ENCODE measurements at regions not wholly inside any gene's neighbourhood (a gene's known extent, or its start where the extent isn't known, plus 50 kb on each side); places are given as distances from the start of the nearest gene placed in this dataset.
"Not testable (repeated sequence)": the region's sequence is repeated elsewhere in the genome, so short reads cannot be mapped to it uniquely, and the experiment has no call there.

DNA sequence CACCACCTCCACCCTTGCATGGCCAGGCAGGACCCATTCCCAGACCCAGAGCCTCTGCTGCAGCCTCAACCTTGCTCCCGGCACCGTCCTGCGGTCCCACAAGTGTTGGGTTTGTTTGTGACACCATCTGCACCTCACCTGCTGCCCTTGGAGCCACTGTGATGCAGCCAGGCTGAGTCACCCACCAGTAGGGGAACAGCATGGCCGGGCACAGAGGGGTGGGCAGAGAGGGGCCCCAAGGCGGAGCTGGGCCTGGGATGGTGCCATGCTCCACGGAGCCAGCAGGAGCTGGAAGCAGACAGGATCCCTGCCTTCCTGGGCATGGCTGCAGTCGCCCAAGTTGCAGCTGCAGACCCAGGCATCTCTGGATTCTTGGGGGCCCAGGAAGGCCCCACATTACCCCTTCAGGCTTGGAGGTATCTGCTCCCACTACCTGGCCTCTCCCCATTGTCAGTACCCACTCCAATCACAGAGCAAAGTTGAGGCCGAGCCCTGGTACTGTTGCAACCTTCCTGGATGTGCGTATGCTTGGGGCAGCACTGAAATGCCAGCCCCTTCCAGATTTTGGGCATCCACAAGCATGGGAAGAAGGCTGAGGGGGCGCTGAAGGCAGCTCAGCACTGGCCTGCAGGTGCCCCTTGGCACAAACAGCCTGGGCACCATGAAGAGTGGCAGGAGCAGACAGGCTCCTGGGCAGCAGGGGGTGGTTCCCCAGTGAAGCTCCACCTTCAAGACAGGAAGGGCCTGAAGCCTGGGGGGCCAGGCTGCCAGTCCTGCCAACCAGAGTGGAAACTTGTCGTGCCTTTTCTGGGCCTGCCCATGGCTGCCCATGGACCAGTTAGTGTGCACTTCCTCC is 172.8 kb downstream of the MATN1 start:
- no peak for DNase-seq (ENCODE audit: low read depth, low spot score)
- Histone ChIP-seq H3K36me3 (ENCODE audit: control insufficient read depth in 2 of 2, extremely low read depth in 1 of 2, insufficient read depth in 2 of 2, low read length in 2 of 2) (no peaks in the 10 kb centered on the region), H3K4me1 (ENCODE audit: control insufficient read depth, extremely low read depth, insufficient read depth, low read length) (no peaks in the 10 kb centered on the region), H3K4me3 (ENCODE audit: control insufficient read depth in 2 of 3, extremely low read depth in 1 of 3, insufficient read depth in 2 of 3, low read depth in 1 of 3, low read length in 3 of 3) (no peak overlapping the region), H3K79me2 (ENCODE audit: control insufficient read depth, insufficient read depth, low read length) (no peaks in the 10 kb centered on the region), H3K27me3 (ENCODE audit: control insufficient read depth, extremely low read depth, insufficient read depth, low read length) (no peaks in the 10 kb centered on the region), H3K27ac (ENCODE audit: control insufficient read depth, insufficient read depth, low read length) (no peak overlapping the region), H3K9me3 (ENCODE audit: control insufficient read depth, low read depth, low read length) (no peaks in the 10 kb centered on the region), H3K4me2 (ENCODE audit: control insufficient read depth, extremely low read depth, insufficient read depth, low read depth, low read length) (no peak overlapping the region), H3K9ac (ENCODE audit: control insufficient read depth, extremely low read depth, insufficient read depth, low read length) (no peak overlapping the region), H4K20me1 (ENCODE audit: control insufficient read depth, extremely low read depth, insufficient read depth, low read length) (no peaks in the 10 kb centered on the region), H3K9me1 (ENCODE audit: control insufficient read depth, extremely low read depth, insufficient read depth, low read length) (no peaks in the 10 kb centered on the region), H2AFZ (ENCODE audit: control insufficient read depth, low read length) (no peak overlapping the region)
- dilution Hi-C loops (cut with MboI; ENCODE audit: extremely low pct_ligation_motif_present, low sequenced_read_pairs) = no loop called here
- no peak for TF ChIP-seq EZH2 (IDR thresholded peaks at IDR 0.05; ENCODE audit: low read length)
- TF ChIP-seq, protein P1, sequence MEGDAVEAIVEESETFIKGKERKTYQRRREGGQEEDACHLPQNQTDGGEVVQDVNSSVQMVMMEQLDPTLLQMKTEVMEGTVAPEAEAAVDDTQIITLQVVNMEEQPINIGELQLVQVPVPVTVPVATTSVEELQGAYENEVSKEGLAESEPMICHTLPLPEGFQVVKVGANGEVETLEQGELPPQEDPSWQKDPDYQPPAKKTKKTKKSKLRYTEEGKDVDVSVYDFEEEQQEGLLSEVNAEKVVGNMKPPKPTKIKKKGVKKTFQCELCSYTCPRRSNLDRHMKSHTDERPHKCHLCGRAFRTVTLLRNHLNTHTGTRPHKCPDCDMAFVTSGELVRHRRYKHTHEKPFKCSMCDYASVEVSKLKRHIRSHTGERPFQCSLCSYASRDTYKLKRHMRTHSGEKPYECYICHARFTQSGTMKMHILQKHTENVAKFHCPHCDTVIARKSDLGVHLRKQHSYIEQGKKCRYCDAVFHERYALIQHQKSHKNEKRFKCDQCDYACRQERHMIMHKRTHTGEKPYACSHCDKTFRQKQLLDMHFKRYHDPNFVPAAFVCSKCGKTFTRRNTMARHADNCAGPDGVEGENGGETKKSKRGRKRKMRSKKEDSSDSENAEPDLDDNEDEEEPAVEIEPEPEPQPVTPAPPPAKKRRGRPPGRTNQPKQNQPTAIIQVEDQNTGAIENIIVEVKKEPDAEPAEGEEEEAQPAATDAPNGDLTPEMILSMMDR (optimal IDR thresholded peaks at IDR 0.05 in 1 of 3, IDR thresholded peaks at IDR 0.05 in 1 of 3, conservative IDR thresholded peaks at IDR 0.05 in 1 of 3; ENCODE audit: extremely low read depth in 1 of 3, insufficient read depth in 2 of 3, low read length in 3 of 3) = no peak
- FAIRE-seq = no peak

DNA sequence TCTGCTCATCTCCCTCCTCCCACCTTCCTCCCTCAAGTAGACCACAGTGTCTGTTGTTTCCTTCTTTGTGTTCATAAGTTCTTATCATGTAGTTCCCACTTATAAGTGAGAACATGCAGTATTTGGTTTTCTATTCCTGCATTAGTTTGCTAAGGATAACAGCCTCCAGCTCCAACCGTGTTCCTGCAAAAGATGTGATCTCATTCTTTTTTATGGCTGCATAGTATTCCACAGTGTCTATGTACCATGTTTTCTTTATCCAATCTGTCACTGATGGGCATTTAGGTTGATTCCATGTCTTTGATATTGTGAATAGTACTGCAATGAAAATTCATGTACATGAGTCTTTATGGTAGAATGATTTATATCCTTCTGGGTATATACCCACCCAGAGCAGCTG is 173.5 kb downstream of the MATN1 start:
- H3K4me2 ChIP-seq (ENCODE audit: control insufficient read depth, extremely low read depth, insufficient read depth, low read depth, low read length); DNase-seq (ENCODE audit: low read depth, low spot score); H3K36me3 ChIP-seq (ENCODE audit: control insufficient read depth in 2 of 2, extremely low read depth in 1 of 2, insufficient read depth in 2 of 2, low read length in 2 of 2); H2AFZ ChIP-seq (ENCODE audit: control insufficient read depth, low read length); H3K27me3 ChIP-seq (ENCODE audit: control insufficient read depth, extremely low read depth, insufficient read depth, low read length); FAIRE-seq; H4K20me1 ChIP-seq (ENCODE audit: control insufficient read depth, extremely low read depth, insufficient read depth, low read length); H3K4me1 ChIP-seq (ENCODE audit: control insufficient read depth, extremely low read depth, insufficient read depth, low read length); H3K9me1 ChIP-seq (ENCODE audit: control insufficient read depth, extremely low read depth, insufficient read depth, low read length); H3K79me2 ChIP-seq (ENCODE audit: control insufficient read depth, insufficient read depth, low read length); H3K9ac ChIP-seq (ENCODE audit: control insufficient read depth, extremely low read depth, insufficient read depth, low read length); H3K9me3 ChIP-seq (ENCODE audit: control insufficient read depth, low read depth, low read length); dilution Hi-C loops (cut with MboI; ENCODE audit: extremely low pct_ligation_motif_present, low sequenced_read_pairs); H3K4me3 ChIP-seq (ENCODE audit: control insufficient read depth in 2 of 3, extremely low read depth in 1 of 3, insufficient read depth in 2 of 3, low read depth in 1 of 3, low read length in 3 of 3); H3K27ac ChIP-seq (ENCODE audit: control insufficient read depth, insufficient read depth, low read length): not testable (repeated sequence)

DNA sequence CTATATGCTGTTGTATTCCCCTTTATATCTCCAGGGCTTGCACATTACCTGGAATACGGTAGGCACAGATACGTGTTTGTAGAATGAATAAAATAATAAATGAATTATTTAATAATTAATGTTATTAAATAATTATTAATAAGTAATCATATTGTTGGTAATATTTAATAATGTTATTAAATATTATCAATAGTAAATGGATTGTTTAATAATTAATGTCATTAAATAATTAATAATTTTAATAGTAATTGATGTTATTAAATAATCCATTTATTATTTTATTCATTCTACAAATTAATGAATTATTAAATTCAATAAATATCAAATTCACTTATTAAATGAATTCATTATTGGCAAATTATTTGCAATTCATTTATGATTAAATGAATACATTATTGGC is 175.1 kb downstream of the MATN1 start:
- Histone ChIP-seq H3K36me3 (ENCODE audit: control insufficient read depth in 2 of 2, extremely low read depth in 1 of 2, insufficient read depth in 2 of 2, low read length in 2 of 2) (no peaks in the 10 kb centered on the region), H3K79me2 (ENCODE audit: control insufficient read depth, insufficient read depth, low read length) (no peaks in the 10 kb centered on the region), H3K9me1 (ENCODE audit: control insufficient read depth, extremely low read depth, insufficient read depth, low read length) (no peaks in the 10 kb centered on the region), H3K9me3 (ENCODE audit: control insufficient read depth, low read depth, low read length) (no peaks in the 10 kb centered on the region), H3K9ac (ENCODE audit: control insufficient read depth, extremely low read depth, insufficient read depth, low read length) (no peak overlapping the region), H3K4me2 (ENCODE audit: control insufficient read depth, extremely low read depth, insufficient read depth, low read depth, low read length) (no peak overlapping the region), H4K20me1 (ENCODE audit: control insufficient read depth, extremely low read depth, insufficient read depth, low read length) (no peaks in the 10 kb centered on the region), H3K4me3 (ENCODE audit: control insufficient read depth in 2 of 3, extremely low read depth in 1 of 3, insufficient read depth in 2 of 3, low read depth in 1 of 3, low read length in 3 of 3) (no peak overlapping the region), H2AFZ (ENCODE audit: control insufficient read depth, low read length) (no peak overlapping the region), H3K27ac (ENCODE audit: control insufficient read depth, insufficient read depth, low read length) (no peak overlapping the region), H3K27me3 (ENCODE audit: control insufficient read depth, extremely low read depth, insufficient read depth, low read length) (no peaks in the 10 kb centered on the region), H3K4me1 (ENCODE audit: control insufficient read depth, extremely low read depth, insufficient read depth, low read length) (no peaks in the 10 kb centered on the region)
- FAIRE-seq (no peak), DNase-seq (ENCODE audit: low read depth, low spot score) (no peak)
- dilution Hi-C loops (cut with MboI; ENCODE audit: extremely low pct_ligation_motif_present, low sequenced_read_pairs) = no loop called here
- TF ChIP-seq, protein P1 (optimal IDR thresholded peaks at IDR 0.05 in 1 of 3, IDR thresholded peaks at IDR 0.05 in 1 of 3, conservative IDR thresholded peaks at IDR 0.05 in 1 of 3; ENCODE audit: extremely low read depth in 1 of 3, insufficient read depth in 2 of 3, low read length in 3 of 3) = no peak
- TF ChIP-seq EZH2 (IDR thresholded peaks at IDR 0.05; ENCODE audit: low read length) = no peak

DNA sequence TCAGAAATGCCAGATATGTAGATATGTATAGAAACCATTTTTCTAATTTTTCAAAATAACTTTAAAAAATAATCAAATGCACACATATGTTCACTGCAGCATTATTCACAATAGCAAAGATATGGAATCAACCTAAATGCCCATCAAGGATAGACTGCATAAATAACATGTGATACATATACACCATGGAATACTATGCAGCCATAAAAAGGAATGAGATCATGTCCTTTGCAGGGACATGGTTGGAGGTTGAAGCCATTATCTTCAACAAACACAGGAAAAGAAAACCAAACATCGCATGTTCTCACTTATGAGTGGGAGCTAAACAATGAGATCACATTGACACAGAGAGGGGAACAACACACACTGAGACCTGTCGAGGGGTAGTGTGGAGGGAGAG is 176.1 kb downstream of the MATN1 start:
- H3K27me3 ChIP-seq (ENCODE audit: control insufficient read depth, extremely low read depth, insufficient read depth, low read length); dilution Hi-C loops (cut with MboI; ENCODE audit: extremely low pct_ligation_motif_present, low sequenced_read_pairs); H3K9me1 ChIP-seq (ENCODE audit: control insufficient read depth, extremely low read depth, insufficient read depth, low read length); H3K79me2 ChIP-seq (ENCODE audit: control insufficient read depth, insufficient read depth, low read length); H3K36me3 ChIP-seq (ENCODE audit: control insufficient read depth in 2 of 2, extremely low read depth in 1 of 2, insufficient read depth in 2 of 2, low read length in 2 of 2); H3K9me3 ChIP-seq (ENCODE audit: control insufficient read depth, low read depth, low read length); H3K4me3 ChIP-seq (ENCODE audit: control insufficient read depth in 2 of 3, extremely low read depth in 1 of 3, insufficient read depth in 2 of 3, low read depth in 1 of 3, low read length in 3 of 3); H4K20me1 ChIP-seq (ENCODE audit: control insufficient read depth, extremely low read depth, insufficient read depth, low read length); FAIRE-seq; DNase-seq (ENCODE audit: low read depth, low spot score); H3K9ac ChIP-seq (ENCODE audit: control insufficient read depth, extremely low read depth, insufficient read depth, low read length); H3K27ac ChIP-seq (ENCODE audit: control insufficient read depth, insufficient read depth, low read length); H3K4me1 ChIP-seq (ENCODE audit: control insufficient read depth, extremely low read depth, insufficient read depth, low read length); H2AFZ ChIP-seq (ENCODE audit: control insufficient read depth, low read length); H3K4me2 ChIP-seq (ENCODE audit: control insufficient read depth, extremely low read depth, insufficient read depth, low read depth, low read length): not testable (repeated sequence)

All from keratinocyte (primary cell).